Naive thymus-derived CD4-positive, alpha-beta T cell (primary cell): ENCODE measurements at regions not wholly inside any gene's neighbourhood (a gene's known extent, or its start where the extent isn't known, plus 50 kb on each side); places are given as distances from the start of the nearest gene placed in this dataset.

Experiments
- ATAC-seq: fragments of 150-1000 bp; cut with Tn5 transposase; 2 replicates; pipeline ENCODE4 v1.10.0; 2021; ENCODE audit warnings: mild to moderate bottlenecking, moderate library complexity
- CTCF ChIA-PET: fragments of 350-600 bp; sonication (Branson Sonifier 250); formaldehyde crosslinking; loops from one replicate; lab custom pipeline; 2021; ENCODE audit warnings: antibody characterized with exemption; lab: Charles Lee
- POLR2A ChIA-PET: fragments of 350-600 bp; sonication (Branson Sonifier 250); formaldehyde crosslinking; loops from one replicate; lab custom pipeline; 2021; ENCODE audit warnings: antibody characterized with exemption, inconsistent platforms; lab: Charles Lee
- DNase-seq, 9 donors: peaks; one replicate each; pipeline versions ENCODE4 v3.0.0 to v3.0.0-alpha.2; 2020 to 2022; ENCODE audit warnings: mixed read lengths in 1 of 9
- H3K27ac ChIP-seq: one replicate; pipeline ENCODE4 v1.7.0; 2013; ENCODE audit warnings: mild to moderate bottlenecking, low read depth, low read length, moderate library complexity
- H3K27me3 ChIP-seq, 2 donors: one replicate each; pipeline ENCODE4 v1.7.0; 2013; ENCODE audit warnings: low read length in 2 of 2, mild to moderate bottlenecking in 2 of 2, moderate library complexity in 2 of 2; ENCODE audit not compliant: control insufficient read depth in 2 of 2, insufficient read depth in 2 of 2
- H3K36me3 ChIP-seq, 3 experiments: 1 replicate in 2 of 3; 2 replicates in 1 of 3; pipeline ENCODE4 v1.7.0; 2013; ENCODE audit warnings: low read length in 3 of 3, mild to moderate bottlenecking in 3 of 3, moderate library complexity in 1 of 3; ENCODE audit not compliant: insufficient read depth in 3 of 3, control insufficient read depth in 2 of 3
- H3K4me1 ChIP-seq, 2 donors: one replicate each; pipeline ENCODE4 v1.7.0; 2013; ENCODE audit warnings: low read length in 2 of 2, mild to moderate bottlenecking in 2 of 2, moderate library complexity in 1 of 2; ENCODE audit not compliant: control insufficient read depth in 2 of 2, insufficient read depth in 2 of 2
- H3K4me3 ChIP-seq: 2 replicates; pipeline ENCODE4 v1.7.0; 2013; ENCODE audit warnings: mild to moderate bottlenecking, low read length
- H3K9me3 ChIP-seq, 3 experiments: 1 replicate in 2 of 3; 2 replicates in 1 of 3; pipeline ENCODE4 v1.7.0; 2013; ENCODE audit warnings: low read length in 3 of 3; ENCODE audit not compliant: control insufficient read depth in 2 of 3
- H3K27ac Mint-ChIP-seq, 9 donors: one replicate each; pipeline ENCODE4 v1.8.0; 2020 to 2022; ENCODE audit warnings: mixed read lengths in 9 of 9, mild to moderate bottlenecking in 8 of 9, moderate library complexity in 5 of 9, inconsistent platforms in 2 of 9
- H3K27me3 Mint-ChIP-seq, 5 donors: one replicate each; pipeline ENCODE4 v1.8.0; 2021 to 2022; ENCODE audit warnings: mixed read lengths in 5 of 5, mild to moderate bottlenecking in 1 of 5
- H3K36me3 Mint-ChIP-seq, 5 donors: one replicate each; pipeline ENCODE4 v1.8.0; 2020 to 2022; ENCODE audit warnings: mixed read lengths in 5 of 5, mild to moderate bottlenecking in 3 of 5, inconsistent platforms in 1 of 5
- H3K4me1 Mint-ChIP-seq, 7 donors: one replicate each; pipeline ENCODE4 v1.8.0; 2020 to 2022; ENCODE audit warnings: mixed read lengths in 7 of 7, mild to moderate bottlenecking in 3 of 7, inconsistent platforms in 1 of 7
- H3K4me3 Mint-ChIP-seq, 10 donors: one replicate each; pipeline ENCODE4 v1.8.0; 2020 to 2022; ENCODE audit warnings: mild to moderate bottlenecking in 10 of 10, mixed read lengths in 10 of 10, moderate library complexity in 6 of 10, inconsistent platforms in 2 of 10
- H3K9me3 Mint-ChIP-seq, 11 donors: one replicate each; pipeline ENCODE4 v1.8.0; 2020 to 2022; ENCODE audit warnings: mixed read lengths in 11 of 11, mild to moderate bottlenecking in 4 of 11, inconsistent platforms in 1 of 11, moderate library complexity in 1 of 11
- intact Hi-C, 2 donors: fragments of 100-400 bp; cut with micrococcal nuclease; formaldehyde crosslinking; loops; one replicate each; pipeline ENCODE4 v1.15.1; 2023

- intact Hi-C loops: no loop called here
- Mint-ChIP-seq H3K4me3 (no peak overlapping the region), H3K27ac (no peak overlapping the region), H3K9me3 (peaks cover 6 to 46% (median 18%) of the 10 kb centered on the region in 11 donors), H3K4me1 (no peaks in the 10 kb centered on the region), H3K36me3 (no peaks in the 10 kb centered on the region), H3K27me3 (no peaks in the 10 kb centered on the region)
- DNase-seq (no peak), ATAC-seq (no peak)
- no peak overlapping the region for H3K4me3 ChIP-seq
- POLR2A ChIA-PET: no interaction called here
- CTCF ChIA-PET: no interaction called here
- H3K9me3 ChIP-seq: no peaks in the 10 kb centered on the region
- no peaks in the 10 kb centered on the region for H3K4me1 ChIP-seq
- no peaks in the 10 kb centered on the region for H3K36me3 ChIP-seq
- no peak overlapping the region for H3K27ac ChIP-seq
- no peaks in the 10 kb centered on the region for H3K27me3 ChIP-seq
Measured at GRCh38 chr14:46008348-46008747, 643.2 kb downstream of the RPL10L start.

- Histone ChIP-seq H3K4me1 (no peaks in the 10 kb centered on the region), H3K36me3 (no peaks in the 10 kb centered on the region), H3K27me3 (no peaks in the 10 kb centered on the region), H3K27ac (no peak overlapping the region), H3K9me3 (no peaks in the 10 kb centered on the region), H3K4me3 (no peak overlapping the region)
- Mint-ChIP-seq H3K9me3 (peaks cover 0 to 24% (median 6%) of the 10 kb centered on the region in 11 donors), H3K36me3 (no peaks in the 10 kb centered on the region), H3K27ac (no peak overlapping the region), H3K27me3 (no peaks in the 10 kb centered on the region), H3K4me1 (no peaks in the 10 kb centered on the region), H3K4me3 (no peak overlapping the region)
- DNase-seq (no peak), ATAC-seq (no peak)
- intact Hi-C loops: no loop called here
- POLR2A ChIA-PET: no interaction called here
- CTCF ChIA-PET: no interaction called here
Measured at GRCh38 chr14:45998554-45998953, 653.0 kb downstream of the RPL10L start.

GRCh38 chr14:45990252-45990651, 661.3 kb downstream of the RPL10L start:
- Mint-ChIP-seq H3K9me3 (peaks cover 0 to 28% (median 10%) of the 10 kb centered on the region in 11 donors), H3K4me1 (no peaks in the 10 kb centered on the region), H3K27ac (no peak overlapping the region), H3K27me3 (no peaks in the 10 kb centered on the region), H3K36me3 (no peaks in the 10 kb centered on the region), H3K4me3 (no peak overlapping the region)
- POLR2A ChIA-PET: no interaction called here
- intact Hi-C loops: no loop called here
- Histone ChIP-seq H3K4me1 (no peaks in the 10 kb centered on the region), H3K27me3 (no peaks in the 10 kb centered on the region), H3K36me3 (no peaks in the 10 kb centered on the region), H3K9me3 (no peaks in the 10 kb centered on the region), H3K27ac (no peak overlapping the region), H3K4me3 (no peak overlapping the region)
- CTCF ChIA-PET: no interaction called here
- ATAC-seq: no peak
- DNase-seq: no peak

- Histone ChIP-seq H3K36me3 (no peaks in the 10 kb centered on the region), H3K4me3 (no peak overlapping the region), H3K27ac (no peak overlapping the region), H3K9me3 (no peaks in the 10 kb centered on the region), H3K27me3 (no peaks in the 10 kb centered on the region), H3K4me1 (no peaks in the 10 kb centered on the region)
- DNase-seq (no peak), ATAC-seq (no peak)
- Mint-ChIP-seq H3K27me3 (no peaks in the 10 kb centered on the region), H3K4me3 (no peak overlapping the region), H3K4me1 (no peaks in the 10 kb centered on the region), H3K36me3 (no peaks in the 10 kb centered on the region), H3K27ac (no peak overlapping the region), H3K9me3 (peaks cover 0 to 11% (median 3%) of the 10 kb centered on the region in 11 donors)
- ChIA-PET CTCF (no interaction called here), POLR2A (no interaction called here)
- intact Hi-C loops: no loop called here
Measured at GRCh38 chr14:45976001-45976400, 675.6 kb downstream of the RPL10L start.

- Histone ChIP-seq H3K4me1 (no peaks in the 10 kb centered on the region), H3K27me3 (no peaks in the 10 kb centered on the region), H3K9me3 (no peaks in the 10 kb centered on the region), H3K27ac (no peak overlapping the region), H3K36me3 (no peaks in the 10 kb centered on the region), H3K4me3 (no peak overlapping the region)
- ChIA-PET POLR2A (no interaction called here), CTCF (no interaction called here)
- ATAC-seq (no peak), DNase-seq (no peak)
- no peak overlapping the region for H3K4me3 Mint-ChIP-seq
- H3K9me3 Mint-ChIP-seq: peaks cover 0 to 18% (median 4%) of the 10 kb centered on the region in 11 donors
- H3K27me3 Mint-ChIP-seq: no peaks in the 10 kb centered on the region
- no peak overlapping the region for H3K27ac Mint-ChIP-seq
- H3K4me1 Mint-ChIP-seq: no peaks in the 10 kb centered on the region
- intact Hi-C loops: no loop called here
- no peaks in the 10 kb centered on the region for H3K36me3 Mint-ChIP-seq
Measured at GRCh38 chr14:45972416-45972815, 679.2 kb downstream of the RPL10L start.

- ChIA-PET CTCF (no interaction called here), POLR2A (no interaction called here)
- Mint-ChIP-seq H3K27me3 (no peaks in the 10 kb centered on the region), H3K9me3 (peaks cover 0 to 21% (median 5%) of the 10 kb centered on the region in 11 donors), H3K27ac (no peak overlapping the region), H3K4me1 (no peaks in the 10 kb centered on the region), H3K4me3 (no peak overlapping the region), H3K36me3 (no peaks in the 10 kb centered on the region)
- no peaks in the 10 kb centered on the region for H3K27me3 ChIP-seq
- no peak for DNase-seq
- H3K4me3 ChIP-seq: no peak overlapping the region
- ATAC-seq: no peak
- H3K36me3 ChIP-seq: no peaks in the 10 kb centered on the region
- intact Hi-C loops: no loop called here
- no peaks in the 10 kb centered on the region for H3K4me1 ChIP-seq
- no peaks in the 10 kb centered on the region for H3K9me3 ChIP-seq
- no peak overlapping the region for H3K27ac ChIP-seq
Measured at GRCh38 chr14:45970621-45971020, 681.0 kb downstream of the RPL10L start.

- no peak overlapping the region for H3K4me3 ChIP-seq
- Mint-ChIP-seq H3K27ac (no peak overlapping the region), H3K36me3 (no peaks in the 10 kb centered on the region)
Measured at GRCh38 chr14:45968037-45968436, 683.5 kb downstream of the RPL10L start.

More at GRCh38 chr14:45968037-45968436, 683.5 kb downstream of the RPL10L start:
- H3K9me3 ChIP-seq: no peaks in the 10 kb centered on the region
- no peak for ATAC-seq
- CTCF ChIA-PET: no interaction called here
- no peak overlapping the region for H3K27ac ChIP-seq
- no peak for DNase-seq
- no peaks in the 10 kb centered on the region for H3K27me3 ChIP-seq
- intact Hi-C loops: no loop called here
- H3K36me3 ChIP-seq: no peaks in the 10 kb centered on the region
- Mint-ChIP-seq H3K4me1 (no peaks in the 10 kb centered on the region), H3K9me3 (peaks cover 0 to 30% (median 4%) of the 10 kb centered on the region in 11 donors), H3K4me3 (no peak overlapping the region), H3K27me3 (no peaks in the 10 kb centered on the region)
- POLR2A ChIA-PET: no interaction called here
- H3K4me1 ChIP-seq: no peaks in the 10 kb centered on the region
